Ecto neural progenitor cell (in vitro differentiated cells): ENCODE measurements at regions not wholly inside any gene's neighbourhood (a gene's known extent, or its start where the extent isn't known, plus 50 kb on each side); places are given as distances from the start of the nearest gene placed in this dataset.

Source experiments
- DNase-seq: peaks from one replicate; pipeline ENCODE4 v3.0.0-alpha.2; 2018; ENCODE audit warnings: low spot score

- DNase-seq, result no peak
These were observed 1362.2 kb upstream of the TMEFF2 start for GRCh38 chr2:193556766-193557470.

- no peak for DNase-seq
These were observed 1354.9 kb upstream of the TMEFF2 start for GRCh38 chr2:193549661-193550060.

GRCh38 chr2:193542762-193543161, 1348.0 kb upstream of the TMEFF2 start:
- DNase-seq, result no peak

- no peak for DNase-seq
These were observed 1344.5 kb upstream of the TMEFF2 start for GRCh38 chr2:193539188-193539587.

- DNase-seq, result no peak
These were observed 1343.3 kb upstream of the TMEFF2 start for GRCh38 chr2:193538061-193538460.

GRCh38 chr2:193537531-193537930, 1342.8 kb upstream of the TMEFF2 start:
- no peak for DNase-seq

- DNase-seq, result no peak
These were observed 1333.7 kb upstream of the TMEFF2 start for GRCh38 chr2:193528458-193528857.

GRCh38 chr2:193527146-193527545, 1332.4 kb upstream of the TMEFF2 start:
- DNase-seq, result no peak

- no peak for DNase-seq
These were observed 1328.9 kb upstream of the TMEFF2 start for GRCh38 chr2:193523662-193524061.

- no peak for DNase-seq
These were observed 1326.8 kb upstream of the TMEFF2 start for GRCh38 chr2:193521523-193521922.

- DNase-seq, result no peak
These were observed 1326.2 kb upstream of the TMEFF2 start for GRCh38 chr2:193520709-193521458.

- no peak for DNase-seq
These were observed 1323.5 kb upstream of the TMEFF2 start for GRCh38 chr2:193518041-193518817.

- no peak for DNase-seq
These were observed 1322.9 kb upstream of the TMEFF2 start for GRCh38 chr2:193517615-193518014.

GRCh38 chr2:193506035-193506434, 1311.3 kb upstream of the TMEFF2 start:
- DNase-seq, result no peak

GRCh38 chr2:193505620-193506019, 1310.9 kb upstream of the TMEFF2 start:
- DNase-seq, result no peak

GRCh38 chr2:193502363-193503035, 1307.8 kb upstream of the TMEFF2 start:
- peak; percentile 89 for DNase-seq

GRCh38 chr2:193496786-193497185, 1302.1 kb upstream of the TMEFF2 start:
- DNase-seq, result no peak

GRCh38 chr2:193482557-193482956, 1287.8 kb upstream of the TMEFF2 start:
- DNase-seq, result no peak

- DNase-seq, result no peak
These were observed 1285.5 kb upstream of the TMEFF2 start for GRCh38 chr2:193480187-193480586.

- DNase-seq, result no peak
These were observed 1281.6 kb upstream of the TMEFF2 start for GRCh38 chr2:193476171-193476800.

- no peak for DNase-seq
These were observed 1280.3 kb upstream of the TMEFF2 start for GRCh38 chr2:193475038-193475437.

GRCh38 chr2:193469251-193469650, 1274.5 kb upstream of the TMEFF2 start:
- DNase-seq, result no peak
